Stimulated activated naive CD8-positive, alpha-beta T cell treated with anti-CD3 and anti-CD28 coated beads, Interleukin-15, Interleukin-2, amounts not matched to agents 100 ng/mL and 50 ng/mL, for 24 hours (primary cell): ENCODE measurements at regions not wholly inside any gene's neighbourhood (a gene's known extent, or its start where the extent isn't known, plus 50 kb on each side); places are given as distances from the start of the nearest gene placed in this dataset.
"Not testable (repeated sequence)": the region's sequence is repeated elsewhere in the genome, so short reads cannot be mapped to it uniquely, and the experiment has no call there.

Experiments
- H3K27ac Mint-ChIP-seq: one replicate; pipeline ENCODE4 v1.8.0; 2021; ENCODE audit warnings: mild to moderate bottlenecking, mixed read lengths
- H3K27me3 Mint-ChIP-seq: one replicate; pipeline ENCODE4 v1.8.0; 2021; ENCODE audit warnings: mixed read lengths
- H3K36me3 Mint-ChIP-seq: one replicate; pipeline ENCODE4 v1.8.0; 2021; ENCODE audit warnings: low read depth, mixed read lengths
- H3K4me1 Mint-ChIP-seq: one replicate; pipeline ENCODE4 v1.8.0; 2021; ENCODE audit warnings: low read depth, mixed read lengths
- H3K4me3 Mint-ChIP-seq: one replicate; pipeline ENCODE4 v1.8.0; 2021; ENCODE audit warnings: mild to moderate bottlenecking, mixed read lengths
- H3K9me3 Mint-ChIP-seq: one replicate; pipeline ENCODE4 v1.8.0; 2021; ENCODE audit warnings: mixed read lengths

GRCh38 chr18:10153924-10154752 is 240.3 kb downstream of the VAPA start:
- H3K4me3 Mint-ChIP-seq = no peak overlapping the region
- H3K9me3 Mint-ChIP-seq = peaks cover 8% of the 10 kb centered on the region
- H3K27me3 Mint-ChIP-seq = no peaks in the 10 kb centered on the region
- H3K4me1 Mint-ChIP-seq = no peaks in the 10 kb centered on the region
- no peak overlapping the region for H3K27ac Mint-ChIP-seq
- H3K36me3 Mint-ChIP-seq = no peaks in the 10 kb centered on the region

- Mint-ChIP-seq H3K36me3 (no peaks in the 10 kb centered on the region), H3K4me3 (no peak overlapping the region), H3K27me3 (no peaks in the 10 kb centered on the region), H3K4me1 (no peaks in the 10 kb centered on the region), H3K27ac (no peak overlapping the region), H3K9me3 (peaks cover 8% of the 10 kb centered on the region)
These were observed 243.9 kb downstream of the VAPA start for GRCh38 chr18:10157706-10158105.

GRCh38 chr18:10160251-10160650 is 246.4 kb downstream of the VAPA start:
- no peaks in the 10 kb centered on the region for H3K27me3 Mint-ChIP-seq
- H3K4me3 Mint-ChIP-seq = no peak overlapping the region
- no peaks in the 10 kb centered on the region for H3K4me1 Mint-ChIP-seq
- H3K27ac Mint-ChIP-seq = no peak overlapping the region
- H3K36me3 Mint-ChIP-seq = no peaks in the 10 kb centered on the region
- peaks cover 8% of the 10 kb centered on the region for H3K9me3 Mint-ChIP-seq

- Mint-ChIP-seq H3K4me1 (no peaks in the 10 kb centered on the region), H3K36me3 (no peaks in the 10 kb centered on the region), H3K27ac (no peak overlapping the region), H3K9me3 (no peaks in the 10 kb centered on the region), H3K27me3 (no peaks in the 10 kb centered on the region), H3K4me3 (no peak overlapping the region)
These were observed 247.5 kb downstream of the VAPA start for GRCh38 chr18:10161315-10161714.

GRCh38 chr18:10162340-10162739 is 248.5 kb downstream of the VAPA start:
- no peaks in the 10 kb centered on the region for H3K9me3 Mint-ChIP-seq
- H3K4me1 Mint-ChIP-seq = no peaks in the 10 kb centered on the region
- H3K27ac Mint-ChIP-seq = no peak overlapping the region
- H3K4me3 Mint-ChIP-seq = no peak overlapping the region
- H3K27me3 Mint-ChIP-seq = no peaks in the 10 kb centered on the region
- H3K36me3 Mint-ChIP-seq = no peaks in the 10 kb centered on the region

DNA sequence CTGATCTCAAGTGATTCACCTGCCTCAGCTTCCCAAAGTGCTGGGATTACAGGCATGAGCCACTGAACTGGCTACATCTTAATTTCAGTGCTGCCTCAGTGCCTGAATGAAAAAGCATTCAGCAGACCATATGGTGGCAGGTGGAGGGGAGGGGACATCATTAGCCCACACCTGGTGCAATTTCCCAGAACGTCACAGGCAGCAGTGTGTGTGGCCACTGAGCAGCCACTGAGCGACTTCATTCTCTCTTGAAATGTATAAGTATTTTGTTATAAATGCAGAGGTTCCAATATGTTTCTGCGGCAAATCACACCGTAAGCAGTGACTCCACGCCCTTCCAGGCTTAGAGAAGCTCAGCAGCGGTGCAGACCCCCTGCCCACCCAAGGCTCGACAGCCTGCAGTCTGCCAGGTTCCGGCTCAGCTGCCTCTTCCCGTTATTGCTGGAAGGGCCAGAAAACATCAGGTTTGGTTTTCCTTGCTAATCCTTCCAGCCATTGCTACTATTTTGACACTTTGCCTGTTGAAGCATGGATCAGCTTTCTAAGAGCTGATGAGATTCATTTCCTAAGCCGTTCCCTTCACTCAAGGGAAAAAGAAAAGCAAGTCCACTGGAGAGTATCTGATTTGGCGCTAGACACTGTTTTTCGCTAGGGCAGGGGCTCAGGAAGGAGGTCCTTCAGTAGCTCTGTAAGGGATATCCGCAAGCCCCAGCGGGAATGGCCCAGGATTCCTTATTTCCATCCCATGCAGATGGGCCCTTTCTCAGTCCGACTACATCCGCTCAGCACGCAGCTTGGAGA is 250.7 kb downstream of the VAPA start:
- Mint-ChIP-seq H3K9me3 (no peaks in the 10 kb centered on the region), H3K4me1 (no peaks in the 10 kb centered on the region), H3K27ac (no peak overlapping the region), H3K4me3 (no peak overlapping the region), H3K27me3 (no peaks in the 10 kb centered on the region), H3K36me3 (no peaks in the 10 kb centered on the region)

GRCh38 chr18:10166164-10166807 is 252.5 kb downstream of the VAPA start:
- H3K36me3 Mint-ChIP-seq = no peaks in the 10 kb centered on the region
- no peak overlapping the region for H3K4me3 Mint-ChIP-seq
- H3K9me3 Mint-ChIP-seq = no peaks in the 10 kb centered on the region
- H3K27ac Mint-ChIP-seq = no peak overlapping the region
- no peaks in the 10 kb centered on the region for H3K27me3 Mint-ChIP-seq
- no peaks in the 10 kb centered on the region for H3K4me1 Mint-ChIP-seq

DNA sequence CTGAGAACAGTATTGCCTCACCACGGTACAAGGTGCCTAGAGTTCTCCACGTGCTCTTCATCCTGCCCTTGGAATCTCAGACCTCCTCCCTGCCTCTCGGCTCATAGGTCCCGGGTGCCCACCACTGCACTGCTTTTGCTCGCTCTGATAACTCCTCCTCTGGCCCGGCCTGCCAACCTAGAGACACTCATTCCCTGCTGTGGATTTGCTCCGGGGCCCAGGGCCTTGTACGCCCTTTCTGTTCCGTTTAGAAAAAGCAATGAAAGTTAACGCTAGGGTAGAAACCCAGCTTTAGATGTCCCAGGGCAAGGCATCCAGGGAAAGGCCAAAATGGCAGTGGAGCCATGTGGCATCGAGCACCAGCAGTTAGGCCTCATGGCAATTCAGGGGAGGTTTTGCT is 253.9 kb downstream of the VAPA start:
- Mint-ChIP-seq H3K9me3 (no peaks in the 10 kb centered on the region), H3K4me3 (no peak overlapping the region), H3K36me3 (no peaks in the 10 kb centered on the region), H3K4me1 (no peaks in the 10 kb centered on the region), H3K27ac (no peak overlapping the region), H3K27me3 (no peaks in the 10 kb centered on the region)

DNA sequence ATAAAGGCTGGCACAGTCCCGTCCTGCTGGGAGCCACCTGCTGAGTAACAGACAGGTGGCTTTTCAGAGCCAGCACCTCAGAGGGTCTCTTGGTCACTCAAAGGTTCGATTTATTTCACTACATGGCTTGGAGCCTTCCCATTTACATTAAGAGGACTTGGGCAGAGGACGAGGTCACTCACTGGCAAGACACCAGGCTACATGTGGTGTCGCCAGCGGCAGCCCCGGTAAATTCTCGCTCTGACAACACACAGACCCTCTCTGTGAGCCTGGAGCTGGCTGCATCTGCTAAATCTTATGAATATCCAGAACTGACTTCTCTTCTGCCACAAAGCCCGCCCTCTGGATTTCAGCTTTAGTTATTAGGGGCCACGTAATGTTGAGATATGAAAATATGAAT is 254.7 kb downstream of the VAPA start:
- H3K4me1 Mint-ChIP-seq = no peaks in the 10 kb centered on the region
- no peaks in the 10 kb centered on the region for H3K36me3 Mint-ChIP-seq
- H3K27me3 Mint-ChIP-seq = no peaks in the 10 kb centered on the region
- H3K4me3 Mint-ChIP-seq = no peak overlapping the region
- H3K27ac Mint-ChIP-seq = no peak overlapping the region
- H3K9me3 Mint-ChIP-seq = no peaks in the 10 kb centered on the region

- no peaks in the 10 kb centered on the region for H3K27me3 Mint-ChIP-seq
- H3K36me3 Mint-ChIP-seq = no peaks in the 10 kb centered on the region
- H3K4me3 Mint-ChIP-seq = no peak overlapping the region
- H3K4me1 Mint-ChIP-seq = no peaks in the 10 kb centered on the region
- no peaks in the 10 kb centered on the region for H3K9me3 Mint-ChIP-seq
- no peak overlapping the region for H3K27ac Mint-ChIP-seq
These were observed 255.3 kb downstream of the VAPA start for GRCh38 chr18:10169064-10169562.

- no peaks in the 10 kb centered on the region for H3K4me1 Mint-ChIP-seq
- no peaks in the 10 kb centered on the region for H3K36me3 Mint-ChIP-seq
- H3K27ac Mint-ChIP-seq = no peak overlapping the region
- no peak overlapping the region for H3K4me3 Mint-ChIP-seq
- H3K27me3 Mint-ChIP-seq = no peaks in the 10 kb centered on the region
- H3K9me3 Mint-ChIP-seq = no peaks in the 10 kb centered on the region
These were observed 256.0 kb downstream of the VAPA start for GRCh38 chr18:10169814-10170213.

GRCh38 chr18:10170375-10170774 is 256.6 kb downstream of the VAPA start:
- H3K36me3 Mint-ChIP-seq = no peaks in the 10 kb centered on the region
- no peak overlapping the region for H3K4me3 Mint-ChIP-seq
- no peak overlapping the region for H3K27ac Mint-ChIP-seq
- peaks cover 3% of the 10 kb centered on the region for H3K4me1 Mint-ChIP-seq
- no peaks in the 10 kb centered on the region for H3K9me3 Mint-ChIP-seq
- peaks cover 4% of the 10 kb centered on the region for H3K27me3 Mint-ChIP-seq

- not testable (repeated sequence) for H3K9me3 Mint-ChIP-seq, H3K36me3 Mint-ChIP-seq, H3K27me3 Mint-ChIP-seq, H3K27ac Mint-ChIP-seq, H3K4me3 Mint-ChIP-seq
- peaks cover 23% of the 10 kb centered on the region for H3K4me1 Mint-ChIP-seq
These were observed 261.5 kb downstream of the VAPA start for GRCh38 chr18:10175333-10175732.

DNA sequence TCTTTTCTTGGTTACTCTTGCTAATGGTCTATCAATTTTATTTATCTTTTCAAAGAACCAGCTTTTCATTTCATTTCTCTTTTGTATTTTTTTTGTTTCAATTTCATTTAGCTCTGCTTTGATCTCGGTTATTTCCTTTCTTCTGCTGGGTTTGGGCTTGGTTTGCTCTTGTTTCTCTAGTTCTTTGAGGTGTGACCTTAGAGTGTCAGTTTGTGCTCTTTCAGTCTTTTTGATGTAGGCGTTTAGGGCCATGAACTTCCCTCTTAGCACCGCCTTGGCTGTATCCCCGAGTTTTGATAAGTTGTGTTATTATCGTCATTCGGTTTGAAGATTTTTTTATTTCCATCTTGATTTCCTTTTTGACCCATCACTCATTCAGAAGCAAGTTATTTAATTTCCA is 265.5 kb downstream of the VAPA start:
- H3K4me3 Mint-ChIP-seq = peak overlapping the region; percentile 27
- H3K27ac Mint-ChIP-seq = peak overlapping the region; percentile 24
- H3K36me3 Mint-ChIP-seq = not testable (repeated sequence)

DNA sequence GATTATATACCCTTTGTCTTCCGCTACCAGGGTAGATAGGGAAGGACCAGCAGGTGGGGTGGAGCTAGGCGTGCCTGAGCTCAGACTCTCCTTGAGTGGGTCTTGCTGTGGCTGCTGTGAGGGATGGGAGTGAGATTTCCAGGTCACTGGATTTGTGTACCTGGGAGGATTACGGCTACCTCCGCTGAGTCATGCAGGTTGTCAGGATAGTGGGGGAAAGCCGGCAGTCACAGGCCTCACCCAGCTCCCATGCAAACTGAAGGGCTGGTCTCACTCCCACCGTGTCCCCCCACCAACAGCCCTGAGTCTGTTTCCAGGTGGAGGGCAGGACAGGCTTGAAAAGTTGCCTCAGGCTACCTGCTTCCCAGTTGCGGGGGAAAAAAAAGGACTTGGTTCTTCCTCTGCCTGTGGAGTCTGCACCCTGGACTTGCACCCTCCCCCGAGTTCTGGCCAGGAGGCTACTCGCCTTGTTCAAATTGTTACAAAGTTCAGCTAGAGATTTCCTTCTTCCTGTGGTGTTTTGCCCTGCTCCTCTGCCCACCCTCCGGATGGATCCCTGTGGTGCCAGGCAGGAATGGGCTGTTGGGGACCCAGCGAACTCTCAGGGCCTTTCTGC is 268.3 kb downstream of the VAPA start:
- Mint-ChIP-seq H3K36me3 (no peaks in the 10 kb centered on the region), H3K4me1 (peaks cover 26% of the 10 kb centered on the region), H3K27me3 (no peaks in the 10 kb centered on the region), H3K27ac (no peak overlapping the region), H3K9me3 (peaks cover 10% of the 10 kb centered on the region), H3K4me3 (no peak overlapping the region)

More for the DNA sequence above, 265.5 kb downstream of the VAPA start:
- not testable (repeated sequence) for H3K9me3 Mint-ChIP-seq, H3K27me3 Mint-ChIP-seq
- H3K4me1 Mint-ChIP-seq = peaks cover 26% of the 10 kb centered on the region
